ENCODE measurements at regions not wholly inside any gene's neighbourhood (a gene's known extent, or its start where the extent isn't known, plus 50 kb on each side); places are given as distances from the start of the nearest gene placed in this dataset.
"Not testable (repeated sequence)": the region's sequence is repeated elsewhere in the genome, so short reads cannot be mapped to it uniquely, and the experiment has no call there.

DNA sequence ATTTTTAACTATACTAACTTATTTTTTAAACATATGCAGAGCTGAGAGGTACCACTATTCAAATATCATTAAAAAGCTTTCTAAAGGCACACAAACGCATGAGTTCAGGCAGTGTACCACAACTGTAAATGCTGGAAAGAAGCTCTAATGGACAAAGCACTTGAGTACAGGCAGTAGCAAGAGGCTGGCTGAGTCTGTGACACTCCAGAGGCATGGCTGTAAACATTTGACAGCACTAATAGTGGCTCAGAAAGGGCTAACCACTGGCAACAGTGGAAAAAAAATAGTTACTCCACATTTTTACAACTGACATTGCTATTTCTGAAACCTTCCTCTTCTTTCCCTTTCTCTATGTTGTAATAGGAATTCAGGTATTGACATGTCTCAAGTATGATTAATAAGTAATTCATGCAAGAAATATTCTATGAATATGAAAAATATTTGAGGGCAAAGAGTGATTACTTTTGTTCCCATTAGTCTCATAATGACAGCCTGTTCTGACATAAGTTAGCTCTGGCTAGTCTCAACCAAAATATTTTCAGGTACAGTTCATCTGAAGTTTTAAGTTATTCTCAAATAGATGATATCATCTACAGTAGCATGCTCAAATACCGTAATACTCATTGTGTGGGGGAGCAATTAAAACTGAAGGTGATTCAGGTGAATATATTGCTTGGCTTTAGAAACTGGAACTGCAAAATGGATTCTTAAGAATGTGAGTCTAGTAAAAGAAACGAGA, 324.0 kb upstream of the POT1 start:
- no peak for DNase-seq (ENCODE audit: low spot score)

- DNase-seq (ENCODE audit: low spot score), result no peak
Observed at GRCh38 chr7:125247514-125248098, 318.0 kb upstream of the POT1 start.

GRCh38 chr7:125246706-125247105, 317.1 kb upstream of the POT1 start:
- no peak for DNase-seq (ENCODE audit: low spot score)

DNA sequence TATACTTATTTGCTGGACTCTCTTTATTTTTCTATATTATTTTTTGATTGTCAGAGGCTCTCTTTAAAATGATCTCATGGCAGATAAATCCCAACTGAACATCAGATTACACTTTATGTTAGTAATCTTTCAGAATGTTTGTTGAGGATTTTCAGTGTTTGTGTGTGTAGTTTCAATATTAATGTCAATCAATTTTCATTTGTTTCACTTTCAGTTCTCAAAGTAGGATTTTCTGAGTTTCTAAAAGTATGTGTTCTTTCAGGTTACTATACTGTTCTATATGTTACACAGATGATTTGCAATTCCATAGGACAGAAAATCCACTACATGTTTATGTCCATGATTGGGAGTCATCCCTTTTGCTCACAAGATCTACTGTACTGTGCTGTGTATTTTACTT, 311.9 kb upstream of the POT1 start:
- DNase-seq (ENCODE audit: low spot score), result no peak

- no peak for DNase-seq (ENCODE audit: low spot score)
Observed at GRCh38 chr7:125222596-125222995, 293.0 kb upstream of the POT1 start.

DNA sequence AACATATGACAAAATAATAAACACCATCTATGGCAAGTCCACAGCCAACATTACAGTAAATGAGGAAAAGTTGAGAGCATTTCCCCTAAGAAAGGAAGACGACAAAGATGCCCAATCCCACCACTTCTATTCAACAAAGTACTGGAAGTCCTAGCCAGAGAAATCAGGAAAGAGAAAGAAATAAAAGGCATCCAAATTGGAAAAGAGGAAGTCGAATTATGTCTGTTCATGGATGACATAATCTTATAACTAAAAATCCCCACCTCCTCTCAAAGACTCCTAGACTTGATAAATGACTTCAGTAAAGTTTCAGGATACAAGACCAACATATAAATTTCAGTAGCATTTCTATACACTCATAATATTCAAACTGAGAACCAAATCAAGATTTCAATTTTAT, 288.5 kb upstream of the POT1 start:
- no peak for DNase-seq (ENCODE audit: low spot score)

DNA sequence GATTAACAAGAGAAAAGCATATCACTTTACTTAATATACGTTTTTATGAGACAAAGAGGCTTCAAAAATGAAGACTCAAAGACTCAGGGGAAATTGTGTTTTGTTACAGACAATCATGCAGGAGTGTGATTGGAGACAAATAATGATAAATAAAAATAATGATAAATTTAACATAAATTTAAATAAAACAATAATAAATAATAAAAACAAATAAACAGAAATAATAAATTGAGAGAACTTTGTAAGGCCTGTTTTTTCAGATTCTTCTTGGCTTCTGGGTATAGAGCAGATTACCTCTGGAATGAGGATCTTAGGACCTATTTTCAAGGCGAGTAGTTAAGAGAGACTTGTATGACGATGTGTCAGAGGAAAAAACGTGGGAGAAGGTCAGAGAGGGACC, 271.4 kb upstream of the POT1 start:
- no peak for DNase-seq (ENCODE audit: low spot score)

DNA sequence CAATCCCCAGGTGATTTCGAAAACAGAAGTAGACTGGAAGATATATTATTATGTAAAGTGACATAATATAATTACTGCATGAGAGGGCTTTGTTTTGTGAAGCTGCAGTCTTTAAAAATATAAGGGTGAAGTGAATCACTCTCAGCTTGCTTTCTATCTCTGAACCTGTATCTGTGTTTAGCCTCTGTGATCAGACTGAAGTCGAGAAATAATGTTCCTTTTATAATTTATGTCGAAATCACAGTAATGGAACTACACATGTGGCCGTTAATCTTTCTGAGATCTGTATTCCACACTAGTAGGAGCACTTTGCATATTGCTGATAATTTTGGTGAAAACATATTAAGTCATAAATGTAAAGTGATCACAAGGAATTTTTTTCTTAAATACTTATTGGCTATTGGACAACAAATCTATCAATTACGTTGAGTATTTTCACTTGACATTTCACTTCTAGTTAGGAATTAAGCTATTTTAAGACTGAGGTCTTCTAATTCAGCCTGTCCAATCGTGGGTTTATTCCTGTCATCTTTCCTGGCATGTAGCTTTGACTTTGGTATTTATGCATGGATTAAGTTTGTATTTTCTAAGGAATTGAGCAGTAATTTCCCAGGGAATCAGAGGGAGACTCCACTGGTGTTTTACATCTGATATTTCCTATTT, 268.2 kb upstream of the POT1 start:
- no peak for DNase-seq (ENCODE audit: low spot score)

GRCh38 chr7:125195156-125195555, 265.5 kb upstream of the POT1 start:
- DNase-seq (ENCODE audit: low spot score), result no peak

DNA sequence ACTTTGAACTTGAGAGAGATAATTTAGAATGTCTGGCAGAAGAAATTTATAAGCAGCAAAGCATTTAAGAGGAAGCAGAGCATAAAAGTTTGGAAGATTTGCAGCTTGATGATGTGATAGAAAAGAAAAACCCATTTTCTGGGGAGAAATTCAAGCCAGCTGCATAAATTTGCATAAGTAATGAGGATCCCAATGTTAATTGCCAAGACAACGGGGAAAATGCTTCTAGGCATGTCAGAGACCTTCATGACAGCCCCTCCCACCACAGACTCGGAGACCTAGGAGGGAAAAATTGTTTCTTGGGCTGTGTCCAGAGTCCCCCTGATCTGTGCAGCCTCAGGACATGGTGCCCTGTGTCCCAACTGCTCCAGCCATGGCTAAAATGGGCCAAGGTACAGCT, 263.6 kb upstream of the POT1 start:
- no peak for DNase-seq (ENCODE audit: low spot score)

- DNase-seq (ENCODE audit: low spot score), result no peak
Observed at GRCh38 chr7:125184801-125185200, 255.2 kb upstream of the POT1 start.

- DNase-seq (ENCODE audit: low spot score), result not testable (repeated sequence)
Observed at GRCh38 chr7:125181569-125182267, 252.1 kb upstream of the POT1 start.

DNA sequence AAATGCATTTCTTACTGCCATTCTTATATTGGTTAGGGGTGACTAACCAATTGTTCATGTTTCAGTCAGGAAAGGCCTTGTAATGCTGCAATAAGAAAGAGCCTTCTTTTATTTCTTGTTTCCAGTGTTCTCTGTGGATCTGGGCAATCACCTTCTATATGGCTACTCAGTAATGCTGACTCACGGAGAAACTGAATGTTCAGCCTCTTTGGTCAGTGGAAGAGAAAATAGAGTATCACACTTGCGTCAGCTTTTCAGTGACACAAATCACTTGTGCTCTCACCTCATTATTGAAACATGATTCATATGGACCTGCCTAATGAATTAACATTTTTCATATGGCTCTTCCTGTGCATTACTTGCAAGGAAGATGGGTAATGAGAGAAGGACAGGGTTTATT, 243.9 kb upstream of the POT1 start:
- no peak for DNase-seq (ENCODE audit: low spot score)

DNA sequence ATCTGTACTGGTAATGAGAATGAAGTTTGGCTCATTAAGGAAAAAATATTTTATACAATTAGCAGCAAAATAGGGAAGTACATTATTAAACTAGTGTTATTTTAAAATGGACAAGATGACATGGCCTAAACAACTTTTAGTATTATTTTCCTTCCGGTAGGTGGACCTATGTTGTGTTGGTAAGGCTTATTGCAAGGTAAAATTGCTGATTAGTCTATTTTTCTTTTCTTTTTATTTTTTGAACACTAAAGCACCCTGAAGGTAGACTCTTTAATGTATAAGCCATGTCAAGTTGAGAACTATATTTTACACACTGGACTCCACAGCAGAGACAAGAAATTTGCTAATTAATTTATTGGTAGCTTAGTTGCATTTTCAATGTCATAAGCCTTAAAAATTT, 239.5 kb upstream of the POT1 start:
- no peak for DNase-seq (ENCODE audit: low spot score)

GRCh38 chr7:125154930-125155329, 225.3 kb upstream of the POT1 start:
- no peak for DNase-seq (ENCODE audit: low spot score)

- no peak for DNase-seq (ENCODE audit: low spot score)
Observed at GRCh38 chr7:125149151-125149550, 219.5 kb upstream of the POT1 start.

- DNase-seq (ENCODE audit: low spot score), result no peak
Observed at GRCh38 chr7:125147047-125147446, 217.4 kb upstream of the POT1 start.

DNA sequence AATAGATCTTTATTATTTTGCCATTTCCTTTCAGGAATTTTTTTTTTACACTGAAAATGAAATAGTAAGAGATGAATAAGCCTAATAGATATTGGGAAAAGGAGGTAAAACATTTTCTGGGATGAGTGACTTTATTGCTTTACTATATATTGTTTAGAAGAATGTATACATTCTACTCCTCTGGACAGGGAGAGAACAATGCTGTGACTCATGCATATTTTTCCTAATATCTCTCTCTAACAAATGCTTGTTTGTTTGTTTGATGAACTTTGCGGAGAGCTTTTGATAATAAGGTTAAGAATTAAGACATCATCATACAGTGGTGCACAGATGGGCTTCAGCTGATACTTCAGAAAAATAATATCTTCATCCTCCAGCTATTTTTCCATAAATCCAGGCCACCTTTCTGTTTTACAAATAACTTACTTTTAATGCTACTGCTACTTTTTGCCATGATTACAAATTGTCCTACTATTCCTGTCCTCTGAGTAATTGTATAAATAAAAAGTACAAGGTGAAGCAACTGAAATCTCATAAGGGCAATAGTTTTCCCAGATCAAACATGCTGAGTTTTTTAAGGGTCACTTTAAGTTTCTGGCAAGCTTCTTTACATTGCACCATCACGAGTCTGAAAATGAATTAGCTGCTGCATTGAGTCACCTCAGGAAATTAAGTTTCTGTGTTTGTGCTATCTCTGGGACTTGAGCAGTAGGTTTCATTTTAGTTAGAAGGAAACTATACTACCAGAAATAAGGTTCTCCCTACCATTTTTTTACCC, 207.3 kb upstream of the POT1 start:
- no peak for DNase-seq (ENCODE audit: low spot score)

GRCh38 chr7:125136341-125136740, 206.7 kb upstream of the POT1 start:
- DNase-seq (ENCODE audit: low spot score), result no peak

- DNase-seq (ENCODE audit: low spot score), result no peak
Observed at GRCh38 chr7:125130173-125130572, 200.5 kb upstream of the POT1 start.

- no peak for DNase-seq (ENCODE audit: low spot score)
Observed at GRCh38 chr7:125127304-125127703, 197.7 kb upstream of the POT1 start.

GRCh38 chr7:125126376-125126775, 196.8 kb upstream of the POT1 start:
- DNase-seq (ENCODE audit: low spot score), result no peak

Data from hematopoietic multipotent progenitor cell treated with erythropoietin and hydrocortisone succinate and interleukin-3 and kit ligand, for 17 days (in vitro differentiated cells).